ENCODE measurements at regions not wholly inside any gene's neighbourhood (a gene's known extent, or its start where the extent isn't known, plus 50 kb on each side); places are given as distances from the start of the nearest gene placed in this dataset.

GRCh38 chr13:111620586-111620985, 300.1 kb downstream of the TEX29 start:
- TF ChIP-seq CTCF (IDR thresholded peaks at IDR 0.05) (no peak), POLR2A (IDR thresholded peaks at IDR 0.05) (no peak), EP300 (IDR thresholded peaks at IDR 0.05) (no peak)

Data from ovary (tissue), 3 donors.